ENCODE measurements at regions not wholly inside any gene's neighbourhood (a gene's known extent, or its start where the extent isn't known, plus 50 kb on each side); places are given as distances from the start of the nearest gene placed in this dataset.

GRCh38 chr9:135344915-135345500 lies 134.6 kb upstream of the PPP1R26 start:
- TF ChIP-seq SIN3A (IDR thresholded peaks at IDR 0.05; ENCODE audit: borderline replicate concordance, insufficient read depth, low read length) = no peak

DNA sequence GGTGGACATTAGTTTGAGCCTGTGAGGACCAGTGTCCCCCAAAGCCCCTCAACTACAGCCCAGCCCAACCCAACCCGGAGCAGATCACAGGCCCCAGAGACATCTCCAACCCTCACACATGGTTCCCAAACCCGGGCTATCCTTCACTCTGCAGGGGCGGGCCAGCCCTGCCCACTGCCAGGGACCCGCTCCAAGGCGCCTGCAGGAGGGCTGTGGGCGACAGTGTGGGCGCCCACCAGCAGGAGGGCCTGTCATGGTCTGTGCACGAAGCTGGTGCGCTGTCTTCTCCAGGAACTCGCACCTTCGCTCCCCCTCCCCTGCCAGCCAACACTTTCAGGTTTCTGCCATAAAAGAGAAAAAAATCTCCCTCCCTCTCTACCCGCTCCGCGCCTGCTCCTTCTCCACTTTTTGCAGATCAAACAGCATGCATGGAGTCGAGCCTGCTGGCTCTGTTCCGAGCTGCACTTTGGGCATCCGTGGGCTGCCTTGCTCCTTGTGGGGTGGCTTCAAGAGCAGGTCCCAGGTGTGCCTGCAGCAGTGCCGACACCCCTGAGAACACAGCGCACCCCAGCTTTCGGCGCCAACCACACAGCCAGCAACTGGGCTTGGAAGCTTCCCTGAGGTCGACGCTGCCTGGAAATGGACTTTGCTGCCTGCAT lies 133.7 kb upstream of the PPP1R26 start:
- TF ChIP-seq SIN3A (IDR thresholded peaks at IDR 0.05; ENCODE audit: borderline replicate concordance, insufficient read depth, low read length) = no peak
- TF ChIP-seq, protein P1, sequence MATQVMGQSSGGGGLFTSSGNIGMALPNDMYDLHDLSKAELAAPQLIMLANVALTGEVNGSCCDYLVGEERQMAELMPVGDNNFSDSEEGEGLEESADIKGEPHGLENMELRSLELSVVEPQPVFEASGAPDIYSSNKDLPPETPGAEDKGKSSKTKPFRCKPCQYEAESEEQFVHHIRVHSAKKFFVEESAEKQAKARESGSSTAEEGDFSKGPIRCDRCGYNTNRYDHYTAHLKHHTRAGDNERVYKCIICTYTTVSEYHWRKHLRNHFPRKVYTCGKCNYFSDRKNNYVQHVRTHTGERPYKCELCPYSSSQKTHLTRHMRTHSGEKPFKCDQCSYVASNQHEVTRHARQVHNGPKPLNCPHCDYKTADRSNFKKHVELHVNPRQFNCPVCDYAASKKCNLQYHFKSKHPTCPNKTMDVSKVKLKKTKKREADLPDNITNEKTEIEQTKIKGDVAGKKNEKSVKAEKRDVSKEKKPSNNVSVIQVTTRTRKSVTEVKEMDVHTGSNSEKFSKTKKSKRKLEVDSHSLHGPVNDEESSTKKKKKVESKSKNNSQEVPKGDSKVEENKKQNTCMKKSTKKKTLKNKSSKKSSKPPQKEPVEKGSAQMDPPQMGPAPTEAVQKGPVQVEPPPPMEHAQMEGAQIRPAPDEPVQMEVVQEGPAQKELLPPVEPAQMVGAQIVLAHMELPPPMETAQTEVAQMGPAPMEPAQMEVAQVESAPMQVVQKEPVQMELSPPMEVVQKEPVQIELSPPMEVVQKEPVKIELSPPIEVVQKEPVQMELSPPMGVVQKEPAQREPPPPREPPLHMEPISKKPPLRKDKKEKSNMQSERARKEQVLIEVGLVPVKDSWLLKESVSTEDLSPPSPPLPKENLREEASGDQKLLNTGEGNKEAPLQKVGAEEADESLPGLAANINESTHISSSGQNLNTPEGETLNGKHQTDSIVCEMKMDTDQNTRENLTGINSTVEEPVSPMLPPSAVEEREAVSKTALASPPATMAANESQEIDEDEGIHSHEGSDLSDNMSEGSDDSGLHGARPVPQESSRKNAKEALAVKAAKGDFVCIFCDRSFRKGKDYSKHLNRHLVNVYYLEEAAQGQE (IDR thresholded peaks at IDR 0.05; ENCODE audit: insufficient read depth in 1 of 2, low read depth in 2 of 2, low read length in 2 of 2) = no peak
- no peak for TF ChIP-seq FOXP2 (optimal IDR thresholded peaks at IDR 0.05; ENCODE audit: borderline replicate concordance, extremely low read depth, extremely low read length, insufficient read depth)
- TF ChIP-seq TAF1 (IDR thresholded peaks at IDR 0.05; ENCODE audit: borderline replicate concordance, insufficient read depth, low read length) = no peak
- no peak for TF ChIP-seq POLR2AphosphoS5 (IDR thresholded peaks at IDR 0.05; ENCODE audit: low read depth, low read length)

GRCh38 chr9:135346438-135347050 lies 133.0 kb upstream of the PPP1R26 start:
- no peak for TF ChIP-seq FOXP2 (optimal IDR thresholded peaks at IDR 0.05; ENCODE audit: borderline replicate concordance, extremely low read depth, extremely low read length, insufficient read depth)
- no peak for TF ChIP-seq TAF1 (IDR thresholded peaks at IDR 0.05; ENCODE audit: borderline replicate concordance, insufficient read depth, low read length)
- TF ChIP-seq, protein P1 (IDR thresholded peaks at IDR 0.05; ENCODE audit: insufficient read depth in 1 of 2, low read depth in 2 of 2, low read length in 2 of 2) = no peak
- TF ChIP-seq SIN3A (IDR thresholded peaks at IDR 0.05; ENCODE audit: borderline replicate concordance, insufficient read depth, low read length) = no peak

DNA sequence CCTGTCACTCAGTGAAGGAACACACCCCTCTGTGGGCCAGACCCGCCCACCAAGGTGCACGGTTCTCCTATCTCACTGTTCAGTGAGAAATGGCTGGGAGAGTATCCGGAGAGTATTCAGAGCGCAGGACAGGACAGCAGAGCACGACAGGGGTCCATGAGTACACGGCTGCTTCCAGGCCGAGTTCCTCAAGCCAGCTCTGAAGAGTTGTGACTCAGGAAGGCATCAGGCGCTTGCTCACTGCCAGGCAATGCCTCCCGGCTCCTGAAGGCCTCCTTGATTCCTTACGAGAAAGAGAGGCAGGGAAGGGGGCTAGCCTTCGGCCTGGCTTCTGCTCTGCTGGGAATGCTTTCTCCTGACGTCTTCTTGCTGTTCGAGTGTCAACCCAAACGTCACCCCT lies 132.1 kb upstream of the PPP1R26 start:
- TF ChIP-seq FOXP2 (optimal IDR thresholded peaks at IDR 0.05; ENCODE audit: borderline replicate concordance, extremely low read depth, extremely low read length, insufficient read depth) (no peak), POLR2AphosphoS5 (IDR thresholded peaks at IDR 0.05; ENCODE audit: low read depth, low read length) (no peak), TAF1 (IDR thresholded peaks at IDR 0.05; ENCODE audit: borderline replicate concordance, insufficient read depth, low read length) (no peak), SIN3A (IDR thresholded peaks at IDR 0.05; ENCODE audit: borderline replicate concordance, insufficient read depth, low read length) (no peak)
- TF ChIP-seq, protein P1 (IDR thresholded peaks at IDR 0.05; ENCODE audit: insufficient read depth in 1 of 2, low read depth in 2 of 2, low read length in 2 of 2) = no peak

DNA sequence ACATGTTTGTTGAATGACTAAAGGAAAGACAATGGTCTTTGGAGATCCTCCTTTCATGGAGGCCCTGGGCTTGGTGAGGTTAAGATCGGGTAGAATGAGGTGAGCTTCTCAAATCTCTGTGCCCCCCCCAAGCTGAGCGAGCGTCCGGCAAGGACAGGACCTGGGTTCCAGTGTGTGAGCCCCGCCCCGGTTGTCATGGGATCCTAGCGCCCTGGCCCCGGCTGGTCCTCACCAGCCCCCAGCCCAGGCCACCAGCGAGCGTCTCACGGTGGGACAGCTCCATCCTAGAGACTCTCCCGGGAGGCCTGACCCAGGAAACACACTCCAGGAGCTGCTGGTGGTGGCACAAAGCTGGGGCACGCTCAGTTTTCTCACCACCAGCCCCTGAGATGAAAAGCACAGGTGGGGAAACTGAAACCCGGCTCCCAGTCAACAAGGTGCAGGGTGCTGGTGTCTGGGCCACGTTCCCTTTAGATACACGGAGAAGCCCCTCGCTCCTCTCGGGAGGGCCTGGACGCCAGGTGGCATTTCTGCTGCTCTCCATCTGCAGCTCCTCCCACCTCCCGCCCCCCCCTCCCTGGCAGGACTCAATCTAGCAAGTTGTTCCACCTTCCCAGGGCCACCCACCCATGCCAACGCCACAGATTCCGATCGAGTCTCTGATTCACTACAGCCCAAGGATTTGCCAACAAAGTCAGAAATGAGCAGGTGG lies 131.3 kb upstream of the PPP1R26 start:
- TF ChIP-seq SIN3A (IDR thresholded peaks at IDR 0.05; ENCODE audit: borderline replicate concordance, insufficient read depth, low read length) (no peak), TAF1 (IDR thresholded peaks at IDR 0.05; ENCODE audit: borderline replicate concordance, insufficient read depth, low read length) (no peak), POLR2AphosphoS5 (IDR thresholded peaks at IDR 0.05; ENCODE audit: low read depth, low read length) (no peak), FOXP2 (optimal IDR thresholded peaks at IDR 0.05; ENCODE audit: borderline replicate concordance, extremely low read depth, extremely low read length, insufficient read depth) (no peak)
- TF ChIP-seq, protein P1 (IDR thresholded peaks at IDR 0.05; ENCODE audit: insufficient read depth in 1 of 2, low read depth in 2 of 2, low read length in 2 of 2) = no peak
